WTC11 (cell line): ENCODE measurements at regions not wholly inside any gene's neighbourhood (a gene's known extent, or its start where the extent isn't known, plus 50 kb on each side); places are given as distances from the start of the nearest gene placed in this dataset.

ENCODE experiments used
- ATAC-seq: fragments of 200-7000 bp; cut with Tn5 transposase; 2 replicates; pipeline ENCODE4 v1.10.0; 2021; ENCODE audit warnings: mild to moderate bottlenecking, moderate library complexity
- CTCF ChIA-PET: fragments of 300-600 bp; sonication (Branson Sonifier 250); formaldehyde crosslinking; loops from one replicate; lab custom pipeline; 2021; ENCODE audit warnings: antibody characterized with exemption; lab: Charles Lee
- POLR2A ChIA-PET: fragments of 350-600 bp; sonication (Branson Sonifier 250); formaldehyde crosslinking; loops from one replicate; lab custom pipeline; 2021; ENCODE audit warnings: antibody characterized with exemption; lab: Charles Lee
- DNase-seq: peaks from one replicate; pipeline ENCODE4 v3.0.0; 2021; ENCODE audit warnings: low spot score
- H3K27ac Mint-ChIP-seq: 2 replicates; pipeline ENCODE4 v1.8.0; 2021; ENCODE audit warnings: mixed read lengths
- H3K27me3 Mint-ChIP-seq: 2 replicates; pipeline ENCODE4 v1.8.0; 2021; ENCODE audit warnings: low read depth, mild to moderate bottlenecking, moderate library complexity, mixed read lengths
- H3K36me3 Mint-ChIP-seq: 2 replicates; pipeline ENCODE4 v1.8.0; 2021; ENCODE audit warnings: mixed read lengths
- H3K4me1 Mint-ChIP-seq: 2 replicates; pipeline ENCODE4 v1.8.0; 2022; ENCODE audit warnings: mixed read lengths
- H3K4me3 Mint-ChIP-seq: 2 replicates; pipeline ENCODE4 v1.8.0; 2021; ENCODE audit warnings: mild to moderate bottlenecking, moderate library complexity, mixed read lengths
- H3K9me3 Mint-ChIP-seq: 2 replicates; pipeline ENCODE4 v1.8.0; 2021; ENCODE audit warnings: mixed read lengths
- CREM ChIP-seq: sonication (generic); formaldehyde crosslinking; IDR thresholded peaks from 2 replicates; pipeline ENCODE4 v1.8.1; 2022; ENCODE audit warnings: mild to moderate bottlenecking, missing genetic modification reagents, moderate library complexity
- ETV6 ChIP-seq: sonication (generic); formaldehyde crosslinking; IDR thresholded peaks from 2 replicates; pipeline ENCODE4 v1.8.1; 2022; ENCODE audit warnings: mild to moderate bottlenecking, missing genetic modification reagents
- MXD4 ChIP-seq: fragments of 250-450 bp; sonication (Bioruptor Pico); IDR thresholded peaks from 2 replicates; pipeline ENCODE4 v1.8.0; 2021; ENCODE audit warnings: mild to moderate bottlenecking, moderate library complexity, borderline replicate concordance
- NR2C2 ChIP-seq: sonication (generic); formaldehyde crosslinking; IDR thresholded peaks from 2 replicates; pipeline ENCODE4 v1.8.0; 2022; ENCODE audit warnings: mild to moderate bottlenecking, missing genetic modification reagents
- NR3C1 ChIP-seq: sonication (generic); formaldehyde crosslinking; conservative IDR thresholded peaks from 2 replicates; pipeline ENCODE4 v1.8.1; 2023; ENCODE audit warnings: low read depth, mild to moderate bottlenecking, missing genetic modification reagents
- RORB ChIP-seq: fragments of 250-450 bp; sonication (Bioruptor Pico); IDR thresholded peaks from 2 replicates; pipeline ENCODE4 v1.9.0; 2021; ENCODE audit warnings: mild to moderate bottlenecking
- SOX15 ChIP-seq: fragments of 250-450 bp; sonication (Bioruptor Pico); IDR thresholded peaks from 2 replicates; pipeline ENCODE4 v1.9.0; 2021; ENCODE audit warnings: mild to moderate bottlenecking
- ZNF219 ChIP-seq: sonication (generic); formaldehyde crosslinking; IDR thresholded peaks from 2 replicates; pipeline ENCODE4 v1.8.0; 2023; ENCODE audit warnings: missing genetic modification reagents, mild to moderate bottlenecking, borderline replicate concordance
- ZNF317 ChIP-seq: sonication (generic); formaldehyde crosslinking; IDR thresholded peaks from 2 replicates; pipeline ENCODE4 v1.8.1; 2023; ENCODE audit warnings: low read depth, mild to moderate bottlenecking, moderate library complexity, missing genetic modification reagents, borderline replicate concordance
- TF ChIP-seq, protein P1 (sequence below): sonication (generic); formaldehyde crosslinking; IDR thresholded peaks from 2 replicates; pipeline ENCODE4 v1.8.1; 2023; ENCODE audit warnings: mild to moderate bottlenecking, missing genetic modification reagents, moderate library complexity
- TF ChIP-seq, protein P2 (sequence below): sonication (generic); formaldehyde crosslinking; IDR thresholded peaks from 2 replicates; pipeline ENCODE4 v1.8.0; 2022; ENCODE audit warnings: mild to moderate bottlenecking, missing genetic modification reagents
- TF ChIP-seq, protein P3 (sequence below): sonication (generic); formaldehyde crosslinking; IDR thresholded peaks from 2 replicates; pipeline ENCODE4 v1.8.0; 2023; ENCODE audit warnings: mild to moderate bottlenecking, missing genetic modification reagents
- TF ChIP-seq, protein P4 (sequence below): fragments of 250-450 bp; sonication (Bioruptor Pico); IDR thresholded peaks from 2 replicates; pipeline ENCODE4 v1.9.0; 2021; ENCODE audit warnings: moderate library complexity, mild to moderate bottlenecking, inconsistent platforms, borderline replicate concordance
- TF ChIP-seq, protein P5 (sequence below): sonication (generic); formaldehyde crosslinking; conservative IDR thresholded peaks from 2 replicates; pipeline ENCODE4 v1.8.1; 2023; ENCODE audit warnings: mild to moderate bottlenecking, low read depth, missing genetic modification reagents, moderate library complexity
- TF ChIP-seq, protein P6 (sequence below): fragments of 250-450 bp; sonication (Bioruptor Pico); IDR thresholded peaks from 2 replicates; pipeline ENCODE4 v1.8.0; 2021; ENCODE audit warnings: mild to moderate bottlenecking
- TF ChIP-seq, protein P7 (sequence below): fragments of 250-450 bp; sonication (Bioruptor Pico); IDR thresholded peaks from 2 replicates; pipeline ENCODE4 v2.1.2; 2022; ENCODE audit warnings: mild to moderate bottlenecking, moderate library complexity
- TF ChIP-seq, protein P8 (sequence below): sonication (generic); formaldehyde crosslinking; IDR thresholded peaks from 2 replicates; pipeline ENCODE4 v1.8.0; 2023; ENCODE audit warnings: missing genetic modification reagents

DNA sequence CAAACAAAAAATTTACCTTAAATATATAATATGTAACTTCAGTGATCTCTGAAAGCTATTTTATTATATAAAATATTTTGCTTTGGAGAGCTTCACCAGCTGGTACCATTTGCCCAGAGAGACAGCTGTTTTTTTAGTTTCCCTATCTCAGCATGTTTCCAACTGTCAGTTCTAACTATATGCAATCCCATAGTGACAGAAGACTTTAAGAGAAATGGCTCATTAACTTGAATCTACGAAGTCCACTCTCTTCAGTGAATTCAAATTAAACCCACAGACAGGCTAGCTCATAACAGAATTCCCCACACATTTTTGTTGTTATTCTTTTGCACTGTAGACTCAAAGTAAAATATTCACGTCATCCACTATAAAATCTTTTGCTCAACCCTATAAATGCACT is 251.8 kb upstream of the POU5F2 start:
- DNase-seq (no peak), ATAC-seq (no peak)
- Mint-ChIP-seq H3K4me1 (no peaks in the 10 kb centered on the region), H3K27me3 (no peaks in the 10 kb centered on the region), H3K36me3 (no peaks in the 10 kb centered on the region), H3K27ac (no peak overlapping the region), H3K9me3 (no peaks in the 10 kb centered on the region), H3K4me3 (no peak overlapping the region)
- CTCF ChIA-PET, result no interaction called here
- POLR2A ChIA-PET, result no interaction called here
- TF ChIP-seq, protein P1, sequence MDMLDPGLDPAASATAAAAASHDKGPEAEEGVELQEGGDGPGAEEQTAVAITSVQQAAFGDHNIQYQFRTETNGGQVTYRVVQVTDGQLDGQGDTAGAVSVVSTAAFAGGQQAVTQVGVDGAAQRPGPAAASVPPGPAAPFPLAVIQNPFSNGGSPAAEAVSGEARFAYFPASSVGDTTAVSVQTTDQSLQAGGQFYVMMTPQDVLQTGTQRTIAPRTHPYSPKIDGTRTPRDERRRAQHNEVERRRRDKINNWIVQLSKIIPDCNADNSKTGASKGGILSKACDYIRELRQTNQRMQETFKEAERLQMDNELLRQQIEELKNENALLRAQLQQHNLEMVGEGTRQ (CRISPR knock-in tag), result no peak
- TF ChIP-seq, protein P2, sequence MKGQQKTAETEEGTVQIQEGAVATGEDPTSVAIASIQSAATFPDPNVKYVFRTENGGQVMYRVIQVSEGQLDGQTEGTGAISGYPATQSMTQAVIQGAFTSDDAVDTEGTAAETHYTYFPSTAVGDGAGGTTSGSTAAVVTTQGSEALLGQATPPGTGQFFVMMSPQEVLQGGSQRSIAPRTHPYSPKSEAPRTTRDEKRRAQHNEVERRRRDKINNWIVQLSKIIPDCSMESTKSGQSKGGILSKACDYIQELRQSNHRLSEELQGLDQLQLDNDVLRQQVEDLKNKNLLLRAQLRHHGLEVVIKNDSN (CRISPR knock-in tag), result no peak
- no peak for TF ChIP-seq ETV6 (CRISPR knock-in tag)
- no peak for TF ChIP-seq RORB (CRISPR knock-in tag)
- TF ChIP-seq, protein P3, sequence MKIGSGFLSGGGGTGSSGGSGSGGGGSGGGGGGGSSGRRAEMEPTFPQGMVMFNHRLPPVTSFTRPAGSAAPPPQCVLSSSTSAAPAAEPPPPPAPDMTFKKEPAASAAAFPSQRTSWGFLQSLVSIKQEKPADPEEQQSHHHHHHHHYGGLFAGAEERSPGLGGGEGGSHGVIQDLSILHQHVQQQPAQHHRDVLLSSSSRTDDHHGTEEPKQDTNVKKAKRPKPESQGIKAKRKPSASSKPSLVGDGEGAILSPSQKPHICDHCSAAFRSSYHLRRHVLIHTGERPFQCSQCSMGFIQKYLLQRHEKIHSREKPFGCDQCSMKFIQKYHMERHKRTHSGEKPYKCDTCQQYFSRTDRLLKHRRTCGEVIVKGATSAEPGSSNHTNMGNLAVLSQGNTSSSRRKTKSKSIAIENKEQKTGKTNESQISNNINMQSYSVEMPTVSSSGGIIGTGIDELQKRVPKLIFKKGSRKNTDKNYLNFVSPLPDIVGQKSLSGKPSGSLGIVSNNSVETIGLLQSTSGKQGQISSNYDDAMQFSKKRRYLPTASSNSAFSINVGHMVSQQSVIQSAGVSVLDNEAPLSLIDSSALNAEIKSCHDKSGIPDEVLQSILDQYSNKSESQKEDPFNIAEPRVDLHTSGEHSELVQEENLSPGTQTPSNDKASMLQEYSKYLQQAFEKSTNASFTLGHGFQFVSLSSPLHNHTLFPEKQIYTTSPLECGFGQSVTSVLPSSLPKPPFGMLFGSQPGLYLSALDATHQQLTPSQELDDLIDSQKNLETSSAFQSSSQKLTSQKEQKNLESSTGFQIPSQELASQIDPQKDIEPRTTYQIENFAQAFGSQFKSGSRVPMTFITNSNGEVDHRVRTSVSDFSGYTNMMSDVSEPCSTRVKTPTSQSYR (CRISPR knock-in tag), result no peak
- TF ChIP-seq MXD4 (CRISPR knock-in tag), result no peak
- no peak for TF ChIP-seq ZNF317
- TF ChIP-seq, protein P4, sequence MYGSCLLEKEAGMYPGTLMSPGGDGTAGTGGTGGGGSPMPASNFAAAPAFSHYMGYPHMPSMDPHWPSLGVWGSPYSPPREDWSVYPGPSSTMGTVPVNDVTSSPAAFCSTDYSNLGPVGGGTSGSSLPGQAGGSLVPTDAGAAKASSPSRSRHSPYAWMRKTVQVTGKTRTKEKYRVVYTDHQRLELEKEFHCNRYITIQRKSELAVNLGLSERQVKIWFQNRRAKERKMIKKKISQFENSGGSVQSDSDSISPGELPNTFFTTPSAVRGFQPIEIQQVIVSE, result no peak
- no peak for TF ChIP-seq CREM
- no peak for TF ChIP-seq NR2C2 (CRISPR knock-in tag)
- TF ChIP-seq, protein P5, sequence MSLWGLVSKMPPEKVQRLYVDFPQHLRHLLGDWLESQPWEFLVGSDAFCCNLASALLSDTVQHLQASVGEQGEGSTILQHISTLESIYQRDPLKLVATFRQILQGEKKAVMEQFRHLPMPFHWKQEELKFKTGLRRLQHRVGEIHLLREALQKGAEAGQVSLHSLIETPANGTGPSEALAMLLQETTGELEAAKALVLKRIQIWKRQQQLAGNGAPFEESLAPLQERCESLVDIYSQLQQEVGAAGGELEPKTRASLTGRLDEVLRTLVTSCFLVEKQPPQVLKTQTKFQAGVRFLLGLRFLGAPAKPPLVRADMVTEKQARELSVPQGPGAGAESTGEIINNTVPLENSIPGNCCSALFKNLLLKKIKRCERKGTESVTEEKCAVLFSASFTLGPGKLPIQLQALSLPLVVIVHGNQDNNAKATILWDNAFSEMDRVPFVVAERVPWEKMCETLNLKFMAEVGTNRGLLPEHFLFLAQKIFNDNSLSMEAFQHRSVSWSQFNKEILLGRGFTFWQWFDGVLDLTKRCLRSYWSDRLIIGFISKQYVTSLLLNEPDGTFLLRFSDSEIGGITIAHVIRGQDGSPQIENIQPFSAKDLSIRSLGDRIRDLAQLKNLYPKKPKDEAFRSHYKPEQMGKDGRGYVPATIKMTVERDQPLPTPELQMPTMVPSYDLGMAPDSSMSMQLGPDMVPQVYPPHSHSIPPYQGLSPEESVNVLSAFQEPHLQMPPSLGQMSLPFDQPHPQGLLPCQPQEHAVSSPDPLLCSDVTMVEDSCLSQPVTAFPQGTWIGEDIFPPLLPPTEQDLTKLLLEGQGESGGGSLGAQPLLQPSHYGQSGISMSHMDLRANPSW, result no peak
- no peak for TF ChIP-seq NR3C1 (CRISPR knock-in tag)
- TF ChIP-seq, protein P6, sequence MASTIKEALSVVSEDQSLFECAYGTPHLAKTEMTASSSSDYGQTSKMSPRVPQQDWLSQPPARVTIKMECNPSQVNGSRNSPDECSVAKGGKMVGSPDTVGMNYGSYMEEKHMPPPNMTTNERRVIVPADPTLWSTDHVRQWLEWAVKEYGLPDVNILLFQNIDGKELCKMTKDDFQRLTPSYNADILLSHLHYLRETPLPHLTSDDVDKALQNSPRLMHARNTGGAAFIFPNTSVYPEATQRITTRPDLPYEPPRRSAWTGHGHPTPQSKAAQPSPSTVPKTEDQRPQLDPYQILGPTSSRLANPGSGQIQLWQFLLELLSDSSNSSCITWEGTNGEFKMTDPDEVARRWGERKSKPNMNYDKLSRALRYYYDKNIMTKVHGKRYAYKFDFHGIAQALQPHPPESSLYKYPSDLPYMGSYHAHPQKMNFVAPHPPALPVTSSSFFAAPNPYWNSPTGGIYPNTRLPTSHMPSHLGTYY (CRISPR knock-in tag), result no peak
- TF ChIP-seq, protein P7, sequence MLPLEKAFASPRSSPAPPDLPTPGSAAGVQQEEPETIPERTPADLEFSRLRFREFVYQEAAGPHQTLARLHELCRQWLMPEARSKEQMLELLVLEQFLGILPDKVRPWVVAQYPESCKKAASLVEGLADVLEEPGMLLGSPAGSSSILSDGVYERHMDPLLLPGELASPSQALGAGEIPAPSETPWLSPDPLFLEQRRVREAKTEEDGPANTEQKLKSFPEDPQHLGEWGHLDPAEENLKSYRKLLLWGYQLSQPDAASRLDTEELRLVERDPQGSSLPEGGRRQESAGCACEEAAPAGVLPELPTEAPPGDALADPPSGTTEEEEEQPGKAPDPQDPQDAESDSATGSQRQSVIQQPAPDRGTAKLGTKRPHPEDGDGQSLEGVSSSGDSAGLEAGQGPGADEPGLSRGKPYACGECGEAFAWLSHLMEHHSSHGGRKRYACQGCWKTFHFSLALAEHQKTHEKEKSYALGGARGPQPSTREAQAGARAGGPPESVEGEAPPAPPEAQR, result no peak
- TF ChIP-seq ZNF219 (CRISPR knock-in tag), result no peak
- TF ChIP-seq SOX15 (CRISPR knock-in tag), result no peak
- TF ChIP-seq, protein P8, sequence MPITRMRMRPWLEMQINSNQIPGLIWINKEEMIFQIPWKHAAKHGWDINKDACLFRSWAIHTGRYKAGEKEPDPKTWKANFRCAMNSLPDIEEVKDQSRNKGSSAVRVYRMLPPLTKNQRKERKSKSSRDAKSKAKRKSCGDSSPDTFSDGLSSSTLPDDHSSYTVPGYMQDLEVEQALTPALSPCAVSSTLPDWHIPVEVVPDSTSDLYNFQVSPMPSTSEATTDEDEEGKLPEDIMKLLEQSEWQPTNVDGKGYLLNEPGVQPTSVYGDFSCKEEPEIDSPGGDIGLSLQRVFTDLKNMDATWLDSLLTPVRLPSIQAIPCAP (CRISPR knock-in tag), result no peak
